Fibroblast of villous mesenchyme (primary cell): ENCODE measurements at regions not wholly inside any gene's neighbourhood (a gene's known extent, or its start where the extent isn't known, plus 50 kb on each side); places are given as distances from the start of the nearest gene placed in this dataset.

Experiments
- DNase-seq: peaks from one replicate; pipeline ENCODE4 v3.0.0-alpha.2; 2010; ENCODE audit warnings: low read depth
- H3K4me3 ChIP-seq: 2 replicates; pipeline ENCODE4 v1.5.1; 2011; ENCODE audit warnings: low read depth, mild to moderate bottlenecking, low read length
- CTCF ChIP-seq: IDR thresholded peaks from 2 replicates; pipeline ENCODE4 v1.5.1; 2012; ENCODE audit warnings: low read depth, mild to moderate bottlenecking, low read length; ENCODE audit not compliant: insufficient read depth

DNA sequence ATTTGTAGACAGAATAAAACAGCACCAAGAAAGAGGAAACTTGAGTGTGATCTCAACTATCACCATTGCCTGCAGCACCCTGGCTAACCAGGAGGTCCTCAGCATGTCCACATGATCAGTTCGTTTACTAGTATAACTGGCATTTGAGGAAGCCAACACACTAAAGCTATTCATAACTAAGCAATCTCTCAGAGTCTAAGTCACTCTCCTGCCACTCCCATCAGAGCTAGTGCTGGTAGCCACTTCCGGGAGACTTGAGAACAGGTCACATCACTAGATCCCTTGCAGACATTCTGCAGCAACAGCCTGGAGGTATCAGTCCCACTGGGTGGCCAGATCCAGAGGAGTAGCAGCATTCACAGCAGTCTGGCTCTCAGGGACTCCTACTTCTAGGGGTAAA is 352.9 kb upstream of the OR4E1 start:
- no peak for TF ChIP-seq CTCF
- H3K4me3 ChIP-seq: no peak overlapping the region
- DNase-seq: no peak

DNA sequence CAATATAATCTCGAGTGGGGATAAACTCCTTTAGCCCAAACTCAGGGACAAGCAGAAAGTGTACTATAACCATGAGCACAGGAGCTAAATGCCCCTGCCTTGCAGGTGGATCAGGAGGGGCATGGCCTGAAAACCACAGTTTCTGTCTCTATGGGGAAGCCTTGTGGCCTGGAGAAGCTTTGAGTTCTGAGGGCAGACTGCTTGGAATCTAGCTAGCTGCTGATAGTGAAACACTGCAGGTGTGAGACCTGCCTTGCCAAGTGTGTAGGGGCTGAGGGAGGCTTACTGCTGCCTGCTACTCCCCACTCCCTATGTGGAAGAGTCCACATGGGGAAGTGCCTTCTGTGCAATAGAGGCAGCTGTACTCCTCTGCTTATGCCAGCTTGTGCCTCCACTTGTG is 352.3 kb upstream of the OR4E1 start:
- no peak for TF ChIP-seq CTCF
- DNase-seq: no peak
- no peak overlapping the region for H3K4me3 ChIP-seq

DNA sequence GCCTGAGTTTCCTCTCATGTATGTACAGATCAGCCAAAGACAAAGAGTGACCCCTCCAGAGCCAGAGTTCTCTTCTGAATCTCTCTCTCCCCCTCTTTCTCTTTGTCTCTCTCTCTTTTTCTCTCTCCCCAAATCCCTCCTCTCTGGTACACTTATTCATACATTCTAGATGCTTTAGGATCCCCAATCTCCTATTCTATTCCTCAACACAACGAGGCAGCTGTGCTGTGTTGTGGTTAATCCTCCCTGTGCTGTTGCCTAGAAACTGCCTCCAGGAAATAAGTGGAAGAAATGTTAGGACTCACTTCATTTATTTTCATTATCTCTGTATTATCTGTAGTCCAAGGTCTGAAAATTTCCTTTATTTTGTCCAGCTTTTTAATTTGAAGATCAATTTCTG is 350.5 kb upstream of the OR4E1 start:
- no peak for TF ChIP-seq CTCF
- no peak for DNase-seq
- no peak overlapping the region for H3K4me3 ChIP-seq

DNA sequence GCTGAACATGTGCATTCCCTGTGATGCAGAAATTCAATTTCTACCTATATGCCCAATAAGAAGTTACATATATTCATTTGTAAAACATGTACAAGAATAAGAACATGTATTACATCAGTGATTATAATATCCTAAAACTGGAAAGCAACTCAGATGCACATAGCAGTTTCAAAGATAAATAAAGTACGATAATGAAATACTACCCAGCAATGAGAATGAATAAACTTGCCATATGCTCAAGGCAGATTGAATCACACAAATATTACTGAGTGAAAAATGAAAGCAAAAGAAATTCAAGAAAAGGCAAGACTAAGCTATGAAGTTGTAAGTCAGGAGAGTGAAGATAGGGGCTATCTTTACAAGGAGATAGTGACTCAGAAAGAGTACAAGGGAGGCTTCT is 345.3 kb upstream of the OR4E1 start:
- TF ChIP-seq CTCF: no peak
- peak; percentile 6 for DNase-seq
- H3K4me3 ChIP-seq: no peak overlapping the region

DNA sequence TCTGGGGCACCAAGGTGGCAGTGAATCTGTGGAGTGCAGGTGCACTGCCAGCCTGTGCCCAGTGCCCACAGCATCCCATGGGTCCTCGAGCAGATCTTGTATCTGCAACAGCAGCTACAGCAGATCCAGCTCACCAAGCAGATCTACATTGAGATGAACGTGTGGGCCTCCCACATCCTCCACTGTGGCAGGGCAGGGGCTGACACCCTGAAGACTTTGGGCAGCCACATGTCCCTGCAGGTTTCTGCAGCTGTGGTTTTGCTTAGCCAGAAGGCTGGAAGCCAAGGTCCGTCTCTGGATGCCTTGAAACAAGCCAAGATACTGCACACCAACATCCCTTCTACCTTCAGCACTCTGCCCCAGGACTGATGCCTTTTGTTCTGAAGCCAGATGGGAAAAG is 338.8 kb upstream of the OR4E1 start:
- TF ChIP-seq CTCF: no peak
- H3K4me3 ChIP-seq: no peak overlapping the region
- DNase-seq: no peak

DNA sequence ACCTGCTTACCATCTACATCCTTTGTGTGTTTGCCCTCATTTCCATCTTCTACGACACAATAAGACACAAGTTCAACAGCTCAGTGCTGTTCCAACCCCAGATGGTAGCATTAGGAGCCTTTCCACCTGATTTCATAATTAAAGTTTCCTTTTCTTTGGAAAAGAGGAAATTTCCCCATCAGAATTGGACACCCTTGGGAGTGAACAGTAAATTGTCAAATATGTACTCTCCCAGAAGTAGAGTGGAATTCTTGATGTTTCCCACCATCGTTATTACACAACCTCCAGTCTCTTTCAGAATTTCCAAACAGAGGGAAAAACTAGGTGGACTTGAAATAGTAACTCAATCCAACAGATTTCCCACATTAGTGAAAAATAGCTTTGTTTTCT is 337.6 kb upstream of the OR4E1 start:
- no peak overlapping the region for H3K4me3 ChIP-seq
- no peak for DNase-seq

More for the DNA sequence above, 337.6 kb upstream of the OR4E1 start:
- TF ChIP-seq CTCF: no peak
